ENCODE measurements at regions not wholly inside any gene's neighbourhood (a gene's known extent, or its start where the extent isn't known, plus 50 kb on each side); places are given as distances from the start of the nearest gene placed in this dataset.

DNA sequence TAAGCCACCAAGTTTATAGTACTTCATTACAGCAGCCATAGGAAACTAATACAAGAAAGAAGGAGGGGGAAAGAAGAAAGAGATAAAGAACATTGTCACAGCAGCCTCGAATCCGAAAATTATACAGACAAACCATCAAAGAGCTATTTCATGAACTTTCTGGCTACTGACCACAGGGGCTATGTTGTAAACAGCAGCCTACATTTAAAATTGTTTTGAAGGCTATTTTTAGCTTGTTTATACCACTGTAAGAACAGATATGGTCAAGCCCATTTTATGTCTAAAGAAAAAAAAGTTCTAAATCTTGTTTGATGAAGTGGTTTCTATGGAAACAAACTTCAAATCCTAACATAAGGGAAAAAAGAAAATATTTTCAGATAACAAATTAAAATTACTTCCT lies 282.1 kb downstream of the GABRG1 start:
- Mint-ChIP-seq H3K36me3 (ENCODE audit: low read depth) (no peaks in the 10 kb centered on the region), H3K4me3 (no peak overlapping the region), H3K4me1 (no peaks in the 10 kb centered on the region), H3K27me3 (no peaks in the 10 kb centered on the region), H3K27ac (no peak overlapping the region), H3K9me3 (peaks cover 2% of the 10 kb centered on the region)
- DNase-seq, result no peak
- no peak for ATAC-seq (ENCODE audit: low read depth)
- intact Hi-C loops (cut with micrococcal nuclease), result no loop called here
- CTCF ChIA-PET, result no interaction called here
- POLR2A ChIA-PET, result no interaction called here
- TF ChIP-seq, protein P1, sequence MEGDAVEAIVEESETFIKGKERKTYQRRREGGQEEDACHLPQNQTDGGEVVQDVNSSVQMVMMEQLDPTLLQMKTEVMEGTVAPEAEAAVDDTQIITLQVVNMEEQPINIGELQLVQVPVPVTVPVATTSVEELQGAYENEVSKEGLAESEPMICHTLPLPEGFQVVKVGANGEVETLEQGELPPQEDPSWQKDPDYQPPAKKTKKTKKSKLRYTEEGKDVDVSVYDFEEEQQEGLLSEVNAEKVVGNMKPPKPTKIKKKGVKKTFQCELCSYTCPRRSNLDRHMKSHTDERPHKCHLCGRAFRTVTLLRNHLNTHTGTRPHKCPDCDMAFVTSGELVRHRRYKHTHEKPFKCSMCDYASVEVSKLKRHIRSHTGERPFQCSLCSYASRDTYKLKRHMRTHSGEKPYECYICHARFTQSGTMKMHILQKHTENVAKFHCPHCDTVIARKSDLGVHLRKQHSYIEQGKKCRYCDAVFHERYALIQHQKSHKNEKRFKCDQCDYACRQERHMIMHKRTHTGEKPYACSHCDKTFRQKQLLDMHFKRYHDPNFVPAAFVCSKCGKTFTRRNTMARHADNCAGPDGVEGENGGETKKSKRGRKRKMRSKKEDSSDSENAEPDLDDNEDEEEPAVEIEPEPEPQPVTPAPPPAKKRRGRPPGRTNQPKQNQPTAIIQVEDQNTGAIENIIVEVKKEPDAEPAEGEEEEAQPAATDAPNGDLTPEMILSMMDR (IDR thresholded peaks at IDR 0.05), result no peak

DNA sequence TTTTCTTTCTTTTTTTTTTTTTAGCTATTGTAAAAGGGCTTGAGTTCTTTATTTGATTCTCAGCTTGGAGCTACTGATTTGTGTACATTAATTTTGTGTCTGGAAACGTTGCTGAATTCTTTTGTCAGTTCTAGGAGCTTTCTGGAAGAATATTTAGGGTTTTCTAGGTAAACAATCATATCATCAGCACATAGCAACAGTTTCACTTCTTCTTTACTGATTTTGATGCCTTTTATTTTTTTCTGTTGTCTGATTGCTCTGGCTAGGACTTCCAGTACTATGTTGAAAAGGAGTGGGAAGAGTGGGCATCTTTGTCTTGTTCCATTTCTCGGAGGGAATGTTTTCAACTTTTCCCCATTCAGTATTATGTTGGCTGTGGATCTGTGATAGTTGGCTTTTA lies 292.2 kb downstream of the GABRG1 start:
- Mint-ChIP-seq H3K9me3 (peaks cover 22% of the 10 kb centered on the region), H3K36me3 (ENCODE audit: low read depth) (no peaks in the 10 kb centered on the region), H3K27me3 (no peaks in the 10 kb centered on the region), H3K4me3 (no peak overlapping the region), H3K4me1 (no peaks in the 10 kb centered on the region), H3K27ac (no peak overlapping the region)
- intact Hi-C loops (cut with micrococcal nuclease), result no loop called here
- DNase-seq (no peak), ATAC-seq (ENCODE audit: low read depth) (no peak)
- CTCF ChIA-PET, result no interaction called here
- POLR2A ChIA-PET, result no interaction called here
- TF ChIP-seq, protein P1 (IDR thresholded peaks at IDR 0.05), result no peak

DNA sequence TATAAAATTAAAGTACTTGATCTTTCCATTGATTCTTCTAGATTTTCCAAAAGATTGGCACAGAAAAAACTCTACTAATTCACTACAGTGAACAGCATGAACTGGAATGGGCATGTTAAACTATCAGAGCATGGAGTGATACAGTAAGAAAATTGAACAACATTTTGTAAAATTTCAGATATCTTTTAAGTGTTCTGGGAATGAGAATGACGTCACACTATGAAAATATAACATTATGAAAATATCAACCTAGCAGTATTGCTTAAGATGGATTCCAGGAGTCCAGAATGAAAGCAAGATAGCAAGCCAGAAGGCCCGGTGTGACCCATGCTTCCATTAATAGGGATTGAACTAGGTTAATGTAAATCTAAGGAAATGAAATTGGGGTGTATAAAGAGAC lies 319.9 kb downstream of the GABRG1 start:
- no peak for DNase-seq
- H3K36me3 Mint-ChIP-seq (ENCODE audit: low read depth), result no peaks in the 10 kb centered on the region
- TF ChIP-seq, protein P1 (IDR thresholded peaks at IDR 0.05), result no peak
- no peak overlapping the region for H3K27ac Mint-ChIP-seq
- no peaks in the 10 kb centered on the region for H3K27me3 Mint-ChIP-seq
- H3K4me1 Mint-ChIP-seq, result no peaks in the 10 kb centered on the region
- intact Hi-C loops (cut with micrococcal nuclease), result no loop called here
- no peak overlapping the region for H3K4me3 Mint-ChIP-seq
- no peaks in the 10 kb centered on the region for H3K9me3 Mint-ChIP-seq
- ChIA-PET CTCF (no interaction called here), POLR2A (no interaction called here)
- no peak for ATAC-seq (ENCODE audit: low read depth)

DNA sequence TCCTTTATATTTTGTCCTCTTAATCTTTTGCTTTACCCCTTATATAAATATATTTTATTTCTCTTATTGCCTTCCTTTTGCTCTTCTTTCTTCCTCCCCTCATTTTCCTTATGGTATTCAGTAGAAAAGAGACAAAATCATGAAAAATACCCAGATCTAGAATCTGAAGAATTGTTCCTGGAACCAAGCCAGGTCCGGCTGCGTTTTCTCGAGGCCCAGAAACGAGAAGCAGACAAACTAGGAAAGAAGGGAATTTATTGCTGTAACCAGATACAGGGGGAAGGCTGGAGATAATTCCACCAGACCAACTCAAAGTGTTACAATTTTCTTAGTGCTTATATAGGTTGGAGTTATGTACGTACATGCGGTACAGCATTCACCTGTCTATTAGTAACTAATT lies 328.7 kb downstream of the GABRG1 start:
- H3K9me3 Mint-ChIP-seq, result peaks cover 4% of the 10 kb centered on the region
- CTCF ChIA-PET, result no interaction called here
- H3K27ac Mint-ChIP-seq, result no peak overlapping the region

DNA sequence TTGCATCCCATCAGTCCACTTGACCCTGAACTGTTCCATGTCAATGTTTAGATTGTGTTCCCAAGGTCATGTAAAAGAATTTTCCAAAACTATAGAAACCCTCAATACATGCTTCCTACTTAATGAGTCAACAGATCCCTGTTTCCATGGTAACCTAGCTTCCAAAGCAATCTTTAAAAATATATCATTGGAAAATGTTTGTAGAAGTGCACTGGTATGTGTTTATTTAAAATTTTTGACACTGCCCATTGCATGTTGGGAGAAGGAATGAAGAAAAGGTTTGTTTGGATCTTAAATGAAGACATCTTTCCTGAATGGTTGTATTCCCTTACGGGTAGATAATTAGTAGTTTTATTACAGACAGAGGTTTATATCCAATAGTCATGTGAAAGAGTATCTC lies 345.3 kb downstream of the GABRG1 start:
- Mint-ChIP-seq H3K27ac (no peak overlapping the region), H3K27me3 (no peaks in the 10 kb centered on the region), H3K4me1 (no peaks in the 10 kb centered on the region), H3K4me3 (no peak overlapping the region), H3K9me3 (peaks cover 2% of the 10 kb centered on the region), H3K36me3 (ENCODE audit: low read depth) (no peaks in the 10 kb centered on the region)
- TF ChIP-seq, protein P1 (IDR thresholded peaks at IDR 0.05), result no peak
- DNase-seq (no peak), ATAC-seq (ENCODE audit: low read depth) (no peak)
- CTCF ChIA-PET, result no interaction called here
- POLR2A ChIA-PET, result no interaction called here
- intact Hi-C loops (cut with micrococcal nuclease), result no loop called here

More for the DNA sequence above, 328.7 kb downstream of the GABRG1 start:
- intact Hi-C loops (cut with micrococcal nuclease), result no loop called here
- ATAC-seq (ENCODE audit: low read depth), result no peak
- H3K27me3 Mint-ChIP-seq, result no peaks in the 10 kb centered on the region
- H3K4me1 Mint-ChIP-seq, result no peaks in the 10 kb centered on the region
- TF ChIP-seq, protein P1 (IDR thresholded peaks at IDR 0.05), result no peak
- no peaks in the 10 kb centered on the region for H3K36me3 Mint-ChIP-seq (ENCODE audit: low read depth)
- DNase-seq, result no peak
- POLR2A ChIA-PET, result no interaction called here
- no peak overlapping the region for H3K4me3 Mint-ChIP-seq
